Stomach (tissue), 4 donors: ENCODE measurements at regions not wholly inside any gene's neighbourhood (a gene's known extent, or its start where the extent isn't known, plus 50 kb on each side); places are given as distances from the start of the nearest gene placed in this dataset.

Source experiments
- POLR2A ChIP-seq, 4 donors: fragments of 450-650 bp; IDR thresholded peaks; one replicate each; pipeline ENCODE4 v1.6.1; 2016; ENCODE audit warnings: antibody characterized with exemption in 4 of 4, control low read depth in 2 of 4, mild to moderate bottlenecking in 1 of 4, moderate library complexity in 1 of 4
- POLR2AphosphoS5 ChIP-seq, 3 donors: sonication (generic); formaldehyde crosslinking; IDR thresholded peaks; one replicate each; pipeline ENCODE4 v1.6.1; 2016; ENCODE audit warnings: antibody characterized with exemption in 3 of 3
- TF ChIP-seq, protein P1 (sequence below), 7 experiments: fragments of 450-650 bp in 4 of 7; fragments of 200-600 bp in 3 of 7; sonication (generic) in 3 of 7; IDR thresholded peaks; one replicate each; pipeline ENCODE4 v1.5.1; 2016 to 2019; ENCODE audit warnings: antibody characterized with exemption in 7 of 7, control low read depth in 2 of 7, mild to moderate bottlenecking in 1 of 7

DNA sequence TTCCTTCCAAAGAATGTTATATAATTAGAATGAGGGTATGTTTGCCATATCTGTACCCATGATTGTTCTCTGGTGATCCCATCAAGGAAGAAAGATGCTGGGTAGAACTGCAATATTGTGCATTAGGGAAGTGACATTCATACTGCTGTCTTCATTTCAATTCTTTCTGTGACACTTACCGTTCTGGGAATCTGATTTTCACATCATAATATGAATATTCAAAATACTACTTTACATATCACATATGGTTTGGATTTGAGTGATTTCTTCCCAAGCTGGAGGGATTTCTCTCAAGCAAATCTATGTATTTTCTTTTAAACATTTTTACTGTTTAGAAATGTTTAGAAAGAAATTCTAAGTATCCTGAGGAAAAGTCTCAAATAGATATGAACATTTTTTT, 168.4 kb upstream of the DDX18 start:
- TF ChIP-seq, protein P1, sequence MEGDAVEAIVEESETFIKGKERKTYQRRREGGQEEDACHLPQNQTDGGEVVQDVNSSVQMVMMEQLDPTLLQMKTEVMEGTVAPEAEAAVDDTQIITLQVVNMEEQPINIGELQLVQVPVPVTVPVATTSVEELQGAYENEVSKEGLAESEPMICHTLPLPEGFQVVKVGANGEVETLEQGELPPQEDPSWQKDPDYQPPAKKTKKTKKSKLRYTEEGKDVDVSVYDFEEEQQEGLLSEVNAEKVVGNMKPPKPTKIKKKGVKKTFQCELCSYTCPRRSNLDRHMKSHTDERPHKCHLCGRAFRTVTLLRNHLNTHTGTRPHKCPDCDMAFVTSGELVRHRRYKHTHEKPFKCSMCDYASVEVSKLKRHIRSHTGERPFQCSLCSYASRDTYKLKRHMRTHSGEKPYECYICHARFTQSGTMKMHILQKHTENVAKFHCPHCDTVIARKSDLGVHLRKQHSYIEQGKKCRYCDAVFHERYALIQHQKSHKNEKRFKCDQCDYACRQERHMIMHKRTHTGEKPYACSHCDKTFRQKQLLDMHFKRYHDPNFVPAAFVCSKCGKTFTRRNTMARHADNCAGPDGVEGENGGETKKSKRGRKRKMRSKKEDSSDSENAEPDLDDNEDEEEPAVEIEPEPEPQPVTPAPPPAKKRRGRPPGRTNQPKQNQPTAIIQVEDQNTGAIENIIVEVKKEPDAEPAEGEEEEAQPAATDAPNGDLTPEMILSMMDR (IDR thresholded peaks at IDR 0.05), result no peak
- TF ChIP-seq POLR2A (IDR thresholded peaks at IDR 0.05) (no peak), POLR2AphosphoS5 (IDR thresholded peaks at IDR 0.05) (no peak)
